Colonic mucosa (tissue), 4 donors: ENCODE measurements at regions not wholly inside any gene's neighbourhood (a gene's known extent, or its start where the extent isn't known, plus 50 kb on each side); places are given as distances from the start of the nearest gene placed in this dataset.

Experiments used
- DNase-seq: peaks from one replicate; pipeline ENCODE4 v3.0.0-alpha.2; 2020
- H3K27ac ChIP-seq: fragments of 200-600 bp; one replicate; pipeline ENCODE4 v1.8.0; 2021
- H3K27me3 ChIP-seq: fragments of 200-600 bp; one replicate; pipeline ENCODE4 v1.8.0; 2021
- H3K36me3 ChIP-seq: fragments of 200-600 bp; one replicate; pipeline ENCODE4 v1.8.0; 2021
- H3K4me1 ChIP-seq: fragments of 200-600 bp; one replicate; pipeline ENCODE4 v1.8.0; 2021; ENCODE audit warnings: mild to moderate bottlenecking
- H3K4me3 ChIP-seq: fragments of 200-600 bp; one replicate; pipeline ENCODE4 v1.8.0; 2021
- H3K9ac ChIP-seq, 2 donors: one replicate each; pipeline ENCODE4 v1.7.0; 2013; ENCODE audit warnings: control low read depth in 2 of 2, low read depth in 2 of 2, low read length in 2 of 2
- H3K9me3 ChIP-seq: fragments of 200-600 bp; one replicate; pipeline ENCODE4 v1.8.0; 2021
- intact Hi-C: fragments of 100-400 bp; cut with DNase I; formaldehyde crosslinking; loops from one replicate; pipeline ENCODE4 v1.14.1; 2022
- TF ChIP-seq, protein P1 (sequence below): fragments of 200-600 bp; IDR thresholded peaks from one replicate; pipeline ENCODE4 v1.8.0; 2022; ENCODE audit warnings: antibody characterized with exemption, mild to moderate bottlenecking
- donor health status: healthy.
- donor health status: DM: no; HTN: no; CAD: no.
- donor health status: DM: no; HTN: no; CAD: no.

DNA sequence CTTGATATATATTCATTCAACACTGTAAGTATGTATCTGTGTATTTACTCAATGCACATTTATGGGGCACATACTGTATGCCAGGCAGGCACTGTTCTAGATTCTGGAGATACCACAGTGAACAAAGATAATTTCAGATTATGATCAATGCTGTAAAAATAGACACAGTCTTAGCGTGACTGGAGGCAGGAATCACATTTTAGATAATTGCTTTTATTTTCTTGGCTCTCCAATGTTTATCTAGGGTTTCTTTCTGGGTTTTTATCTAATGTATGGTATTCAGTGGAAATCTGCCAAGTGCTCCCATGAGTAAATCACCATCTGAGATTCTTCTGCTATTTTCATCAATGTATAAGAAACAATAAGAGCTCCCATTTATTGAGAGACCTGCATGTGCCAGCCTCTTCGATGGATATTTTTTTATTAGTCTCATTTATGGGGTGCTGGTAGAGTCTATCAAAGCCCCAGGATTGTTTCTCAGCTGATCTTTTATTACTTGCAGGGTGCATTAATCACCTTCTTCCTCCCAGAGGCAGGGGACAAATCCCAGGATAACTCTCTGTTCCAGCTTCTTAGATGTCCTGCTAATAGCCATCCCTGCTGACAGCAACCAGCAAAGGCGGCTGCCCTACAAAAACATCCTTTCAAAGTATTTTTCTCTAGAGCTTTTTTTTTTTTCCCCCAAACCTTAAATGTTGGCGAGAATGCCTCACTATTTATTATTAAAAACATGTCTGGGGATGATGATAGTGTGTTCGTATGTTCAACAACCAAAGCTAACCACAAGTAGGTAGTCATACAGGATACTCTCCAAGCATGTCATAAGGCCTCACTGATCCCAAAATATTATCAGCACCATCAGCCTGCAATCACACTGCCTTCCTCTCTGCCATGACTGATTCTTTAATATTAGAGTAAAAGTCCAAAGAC lies 331.0 kb upstream of the RASGRP1 start:
- Histone ChIP-seq H3K27ac (no peak overlapping the region), H3K36me3 (no peaks in the 10 kb centered on the region), H3K4me1 (peaks cover 7% of the 10 kb centered on the region), H3K27me3 (no peaks in the 10 kb centered on the region), H3K9ac (no peak overlapping the region), H3K4me3 (no peak overlapping the region), H3K9me3 (no peaks in the 10 kb centered on the region)
- TF ChIP-seq, protein P1, sequence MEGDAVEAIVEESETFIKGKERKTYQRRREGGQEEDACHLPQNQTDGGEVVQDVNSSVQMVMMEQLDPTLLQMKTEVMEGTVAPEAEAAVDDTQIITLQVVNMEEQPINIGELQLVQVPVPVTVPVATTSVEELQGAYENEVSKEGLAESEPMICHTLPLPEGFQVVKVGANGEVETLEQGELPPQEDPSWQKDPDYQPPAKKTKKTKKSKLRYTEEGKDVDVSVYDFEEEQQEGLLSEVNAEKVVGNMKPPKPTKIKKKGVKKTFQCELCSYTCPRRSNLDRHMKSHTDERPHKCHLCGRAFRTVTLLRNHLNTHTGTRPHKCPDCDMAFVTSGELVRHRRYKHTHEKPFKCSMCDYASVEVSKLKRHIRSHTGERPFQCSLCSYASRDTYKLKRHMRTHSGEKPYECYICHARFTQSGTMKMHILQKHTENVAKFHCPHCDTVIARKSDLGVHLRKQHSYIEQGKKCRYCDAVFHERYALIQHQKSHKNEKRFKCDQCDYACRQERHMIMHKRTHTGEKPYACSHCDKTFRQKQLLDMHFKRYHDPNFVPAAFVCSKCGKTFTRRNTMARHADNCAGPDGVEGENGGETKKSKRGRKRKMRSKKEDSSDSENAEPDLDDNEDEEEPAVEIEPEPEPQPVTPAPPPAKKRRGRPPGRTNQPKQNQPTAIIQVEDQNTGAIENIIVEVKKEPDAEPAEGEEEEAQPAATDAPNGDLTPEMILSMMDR = no peak
- intact Hi-C loops = no loop called here
- no peak for DNase-seq

DNA sequence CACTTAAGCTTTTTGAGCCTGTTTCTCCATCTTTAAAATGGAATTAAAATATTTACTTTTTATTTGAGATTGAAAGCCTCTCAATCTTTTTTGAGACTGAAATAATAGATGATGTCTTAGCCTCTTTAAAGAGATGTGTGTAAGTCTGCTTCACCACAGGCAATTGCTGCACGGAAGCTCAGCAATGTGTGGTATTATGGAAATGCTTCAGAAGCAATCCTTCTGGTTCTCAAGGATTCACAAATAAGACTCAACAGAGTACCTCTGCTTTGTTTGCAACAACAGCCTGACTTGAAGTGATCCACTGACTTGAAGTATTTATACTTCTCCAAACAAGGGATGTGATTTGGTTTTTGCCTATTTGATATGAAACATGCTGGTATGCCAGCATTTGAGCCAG lies 332.0 kb upstream of the RASGRP1 start:
- no peaks in the 10 kb centered on the region for H3K9me3 ChIP-seq

DNA sequence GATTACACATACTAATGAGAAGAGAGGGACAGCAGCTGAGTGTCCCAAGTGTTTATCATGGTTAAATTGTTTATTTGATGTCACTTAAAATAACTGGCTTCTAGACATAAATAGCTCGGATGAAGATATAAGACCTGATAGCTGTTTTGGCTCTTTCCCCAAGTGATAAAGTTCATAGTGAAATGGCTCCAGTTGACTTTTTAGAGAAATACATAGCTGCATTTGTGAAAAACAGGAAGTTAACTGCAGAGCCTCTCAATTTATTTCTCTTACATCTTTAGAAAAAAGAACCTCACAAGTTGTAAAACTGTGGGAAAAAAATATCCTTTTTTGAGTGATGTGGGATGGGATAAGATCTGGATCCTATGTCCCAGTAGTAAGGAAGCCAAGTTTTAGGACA lies 332.9 kb upstream of the RASGRP1 start:
- no peaks in the 10 kb centered on the region for H3K27me3 ChIP-seq
- H3K9ac ChIP-seq = no peak overlapping the region
- intact Hi-C loops = no loop called here
- TF ChIP-seq, protein P1 = no peak
- no peaks in the 10 kb centered on the region for H3K9me3 ChIP-seq
- no peak overlapping the region for H3K4me3 ChIP-seq
- H3K4me1 ChIP-seq = peaks cover 7% of the 10 kb centered on the region
- DNase-seq = no peak
- no peak overlapping the region for H3K27ac ChIP-seq
- H3K36me3 ChIP-seq = no peaks in the 10 kb centered on the region

More for the DNA sequence above, 332.0 kb upstream of the RASGRP1 start:
- TF ChIP-seq, protein P1 = no peak
- intact Hi-C loops = no loop called here
- Histone ChIP-seq H3K27me3 (no peaks in the 10 kb centered on the region), H3K27ac (no peak overlapping the region), H3K4me3 (no peak overlapping the region), H3K36me3 (no peaks in the 10 kb centered on the region), H3K9ac (no peak overlapping the region), H3K4me1 (peaks cover 7% of the 10 kb centered on the region)
- no peak for DNase-seq

DNA sequence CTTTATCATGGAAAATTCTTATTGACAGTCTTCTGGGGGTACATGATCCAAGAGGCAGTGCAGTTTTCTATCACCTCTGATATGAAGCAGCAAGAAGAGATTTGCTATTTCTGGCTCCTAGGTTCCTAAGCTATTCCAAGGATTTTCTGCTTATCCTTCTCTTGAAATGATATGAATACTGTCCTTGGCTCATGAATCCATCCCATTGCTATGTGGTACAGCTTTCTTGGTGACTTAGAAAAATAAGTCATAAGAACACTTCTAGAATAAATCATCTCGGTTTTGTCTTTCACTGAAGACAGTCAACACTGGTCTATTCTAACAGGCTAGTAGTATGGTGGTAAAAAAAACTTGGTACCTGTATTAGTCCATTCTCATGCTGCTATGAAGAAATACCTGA lies 333.6 kb upstream of the RASGRP1 start:
- TF ChIP-seq, protein P1 = no peak
- H3K36me3 ChIP-seq = no peaks in the 10 kb centered on the region
- intact Hi-C loops = no loop called here
- H3K9ac ChIP-seq = no peak overlapping the region
- H3K9me3 ChIP-seq = no peaks in the 10 kb centered on the region
- DNase-seq = no peak
- no peak overlapping the region for H3K27ac ChIP-seq
- H3K27me3 ChIP-seq = no peaks in the 10 kb centered on the region
- no peak overlapping the region for H3K4me3 ChIP-seq
- H3K4me1 ChIP-seq = peaks cover 7% of the 10 kb centered on the region

DNA sequence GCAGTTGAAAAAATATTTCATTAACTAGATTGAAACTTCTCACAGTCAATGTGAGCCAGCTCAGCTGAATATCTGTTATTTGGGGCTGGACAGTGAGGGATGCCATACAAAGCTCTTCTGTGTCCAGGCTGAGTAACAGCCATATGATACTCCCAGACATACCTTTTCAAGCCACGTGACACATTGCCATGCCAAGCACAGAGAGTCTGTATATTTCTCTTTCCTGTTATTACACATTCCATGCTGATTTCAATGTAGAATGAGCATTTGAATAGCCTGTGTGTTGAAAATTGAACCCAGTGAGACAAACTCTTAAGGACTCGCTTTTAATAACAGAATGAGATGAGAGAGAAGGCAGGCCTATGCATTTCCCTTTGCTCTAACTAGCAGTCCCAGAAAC lies 334.7 kb upstream of the RASGRP1 start:
- TF ChIP-seq, protein P1 = no peak
- DNase-seq = no peak

More for the DNA sequence above, 334.7 kb upstream of the RASGRP1 start:
- H3K4me1 ChIP-seq = peaks cover 2% of the 10 kb centered on the region
- H3K27me3 ChIP-seq = no peaks in the 10 kb centered on the region
- H3K27ac ChIP-seq = no peak overlapping the region
- no peaks in the 10 kb centered on the region for H3K36me3 ChIP-seq
- no peak overlapping the region for H3K4me3 ChIP-seq
- H3K9me3 ChIP-seq = no peaks in the 10 kb centered on the region
- H3K9ac ChIP-seq = no peak overlapping the region
- intact Hi-C loops = no loop called here
